Suprapubic skin (tissue), 4 donors: ENCODE measurements at regions not wholly inside any gene's neighbourhood (a gene's known extent, or its start where the extent isn't known, plus 50 kb on each side); places are given as distances from the start of the nearest gene placed in this dataset.

ENCODE experiments used
- DNase-seq, 2 donors: peaks; one replicate each; pipeline ENCODE4 v3.0.0-alpha.2; 2019; ENCODE audit warnings: low spot score in 2 of 2
- H3K27ac ChIP-seq: fragments of 200-600 bp; sonication (generic); one replicate; pipeline ENCODE4 v1.5.1; 2019
- H3K27me3 ChIP-seq: fragments of 200-600 bp; sonication (generic); one replicate; pipeline ENCODE4 v1.5.1; 2019
- H3K36me3 ChIP-seq: fragments of 200-600 bp; sonication (generic); one replicate; pipeline ENCODE4 v1.5.1; 2019
- H3K4me1 ChIP-seq: fragments of 200-600 bp; sonication (generic); one replicate; pipeline ENCODE4 v1.5.1; 2019
- H3K4me3 ChIP-seq: fragments of 200-600 bp; sonication (generic); one replicate; pipeline ENCODE4 v1.5.1; 2019; ENCODE audit warnings: mild to moderate bottlenecking
- H3K9me3 ChIP-seq: fragments of 200-600 bp; sonication (generic); one replicate; pipeline ENCODE4 v1.5.1; 2019
- CTCF ChIP-seq, 2 donors: fragments of 200-600 bp in 1 of 2; fragments of 450-650 bp in 1 of 2; sonication (generic) in 1 of 2; IDR thresholded peaks; one replicate each; pipeline ENCODE4 v1.5.1; 2016 to 2019; ENCODE audit warnings: antibody characterized with exemption in 2 of 2, mild to moderate bottlenecking in 1 of 2, moderate library complexity in 1 of 2
- EP300 ChIP-seq: sonication (generic); formaldehyde crosslinking; IDR thresholded peaks from one replicate; pipeline ENCODE4 v1.6.1; 2017; ENCODE audit warnings: antibody characterized with exemption
- POLR2A ChIP-seq, 2 donors: fragments of 450-650 bp; IDR thresholded peaks; one replicate each; pipeline ENCODE4 v1.6.1; 2017; ENCODE audit warnings: antibody characterized with exemption in 2 of 2, mild to moderate bottlenecking in 2 of 2, moderate library complexity in 2 of 2
- POLR2AphosphoS5 ChIP-seq, 3 donors: sonication (generic); formaldehyde crosslinking; IDR thresholded peaks; one replicate each; pipeline ENCODE4 v1.6.1; 2017; ENCODE audit warnings: antibody characterized with exemption in 3 of 3
- WGBS: methylation state at CpG from one replicate; pipeline ENCODE4 v1.1.5; 2018; 5-methylcytosine and 5-hydroxymethylcytosine counted together

GRCh38 chr10:90389876-90390275 lies 468.0 kb downstream of the HTR7 start:
- Histone ChIP-seq H3K4me3 (no peak overlapping the region), H3K27ac (no peak overlapping the region), H3K27me3 (no peaks in the 10 kb centered on the region), H3K9me3 (no peaks in the 10 kb centered on the region), H3K4me1 (no peaks in the 10 kb centered on the region), H3K36me3 (no peaks in the 10 kb centered on the region)
- TF ChIP-seq EP300 = no peak
- TF ChIP-seq CTCF (IDR thresholded peaks at IDR 0.05) = no peak
- TF ChIP-seq POLR2AphosphoS5 (IDR thresholded peaks at IDR 0.05) = no peak
- TF ChIP-seq POLR2A (IDR thresholded peaks at IDR 0.05) = no peak
- WGBS = 95% methylated on average over 3 of the region's 3 CpGs
- no peak for DNase-seq

GRCh38 chr10:90394311-90394710 lies 463.5 kb downstream of the HTR7 start:
- WGBS = 61% methylated on average over 2 of the region's 2 CpGs
- Histone ChIP-seq H3K9me3 (no peaks in the 10 kb centered on the region), H3K36me3 (no peaks in the 10 kb centered on the region), H3K27ac (no peak overlapping the region), H3K27me3 (no peaks in the 10 kb centered on the region), H3K4me3 (no peak overlapping the region), H3K4me1 (no peaks in the 10 kb centered on the region)
- TF ChIP-seq CTCF (IDR thresholded peaks at IDR 0.05) (no peak), POLR2A (IDR thresholded peaks at IDR 0.05) (no peak), POLR2AphosphoS5 (IDR thresholded peaks at IDR 0.05) (no peak), EP300 (no peak)
- DNase-seq = no peak

GRCh38 chr10:90396721-90397120 lies 461.1 kb downstream of the HTR7 start:
- H3K27ac ChIP-seq = no peak overlapping the region

GRCh38 chr10:90398566-90398965 lies 459.3 kb downstream of the HTR7 start:
- H3K4me1 ChIP-seq = no peaks in the 10 kb centered on the region
- H3K4me3 ChIP-seq = no peak overlapping the region
- no peaks in the 10 kb centered on the region for H3K36me3 ChIP-seq
- H3K27me3 ChIP-seq = no peaks in the 10 kb centered on the region
- no peak for DNase-seq
- no peak overlapping the region for H3K27ac ChIP-seq
- TF ChIP-seq POLR2A (IDR thresholded peaks at IDR 0.05) = no peak
- no peak for TF ChIP-seq EP300
- no peaks in the 10 kb centered on the region for H3K9me3 ChIP-seq

More at GRCh38 chr10:90396721-90397120, 461.1 kb downstream of the HTR7 start:
- no peaks in the 10 kb centered on the region for H3K9me3 ChIP-seq
- no peaks in the 10 kb centered on the region for H3K27me3 ChIP-seq
- H3K4me3 ChIP-seq = no peak overlapping the region
- no peaks in the 10 kb centered on the region for H3K36me3 ChIP-seq
- no peaks in the 10 kb centered on the region for H3K4me1 ChIP-seq
- no peak for TF ChIP-seq POLR2A (IDR thresholded peaks at IDR 0.05)
- TF ChIP-seq CTCF (IDR thresholded peaks at IDR 0.05) = no peak
- no peak for TF ChIP-seq EP300
- no peak for DNase-seq

- Histone ChIP-seq H3K27me3 (no peaks in the 10 kb centered on the region), H3K27ac (no peak overlapping the region), H3K4me3 (no peak overlapping the region), H3K36me3 (no peaks in the 10 kb centered on the region), H3K4me1 (no peaks in the 10 kb centered on the region), H3K9me3 (no peaks in the 10 kb centered on the region)
- WGBS = 68% methylated on average over 1 of the region's 1 CpG
- no peak for DNase-seq
- TF ChIP-seq EP300 (no peak), CTCF (IDR thresholded peaks at IDR 0.05) (no peak), POLR2AphosphoS5 (IDR thresholded peaks at IDR 0.05) (no peak), POLR2A (IDR thresholded peaks at IDR 0.05) (no peak)
These were observed 458.1 kb downstream of the HTR7 start for GRCh38 chr10:90399782-90400181.

GRCh38 chr10:90403211-90404000 lies 454.4 kb downstream of the HTR7 start:
- WGBS = 70% methylated on average over 2 of the region's 2 CpGs
- no peak overlapping the region for H3K4me3 ChIP-seq
- no peaks in the 10 kb centered on the region for H3K9me3 ChIP-seq
- H3K36me3 ChIP-seq = no peaks in the 10 kb centered on the region
- TF ChIP-seq POLR2A (IDR thresholded peaks at IDR 0.05) = no peak
- TF ChIP-seq CTCF (IDR thresholded peaks at IDR 0.05) = no peak
- TF ChIP-seq EP300 = no peak
- TF ChIP-seq POLR2AphosphoS5 (IDR thresholded peaks at IDR 0.05) = no peak
- no peak overlapping the region for H3K27ac ChIP-seq
- no peaks in the 10 kb centered on the region for H3K27me3 ChIP-seq
- H3K4me1 ChIP-seq = no peaks in the 10 kb centered on the region
- no peak for DNase-seq
